CD4-positive, CD25-positive, alpha-beta regulatory T cell (primary cell): ENCODE measurements at regions not wholly inside any gene's neighbourhood (a gene's known extent, or its start where the extent isn't known, plus 50 kb on each side); places are given as distances from the start of the nearest gene placed in this dataset.
"Not testable (repeated sequence)": the region's sequence is repeated elsewhere in the genome, so short reads cannot be mapped to it uniquely, and the experiment has no call there.

Source experiments
- ATAC-seq, 2 donors: fragments of 150-1000 bp; cut with Tn5 transposase; one replicate each; pipeline ENCODE4 v1.10.0; 2021; ENCODE audit warnings: low read depth in 2 of 2, moderate number of reproducible peaks in 2 of 2, moderate library complexity in 1 of 2
- DNase-seq, 3 donors: peaks; one replicate each; pipeline versions ENCODE4 v3.0.0 to v3.0.0-alpha.2; 2012 to 2022; ENCODE audit warnings: mixed read lengths in 1 of 3
- H3K27ac ChIP-seq: one replicate; pipeline ENCODE4 v1.7.0; 2013; ENCODE audit warnings: mild to moderate bottlenecking, low read length; ENCODE audit not compliant: insufficient read depth, poor library complexity, severe bottlenecking
- H3K27me3 ChIP-seq: one replicate; pipeline ENCODE4 v1.7.0; 2013; ENCODE audit warnings: low read length; ENCODE audit not compliant: control insufficient read depth, insufficient read depth
- H3K36me3 ChIP-seq: one replicate; pipeline ENCODE4 v1.7.0; 2013; ENCODE audit warnings: mild to moderate bottlenecking, low read length, moderate library complexity; ENCODE audit not compliant: control insufficient read depth, insufficient read depth
- H3K4me1 ChIP-seq: 2 replicates; pipeline ENCODE4 v1.7.0; 2013; ENCODE audit warnings: mild to moderate bottlenecking, low read length; ENCODE audit not compliant: insufficient read depth, control insufficient read depth, poor library complexity, severe bottlenecking
- H3K4me3 ChIP-seq: one replicate; pipeline ENCODE4 v1.7.0; 2013; ENCODE audit warnings: low read depth, mild to moderate bottlenecking, low read length, moderate library complexity
- H3K9me3 ChIP-seq, 2 experiments: 1 replicate in 1 of 2; 2 replicates in 1 of 2; pipeline ENCODE4 v1.7.0; 2013; ENCODE audit warnings: low read length in 2 of 2, mild to moderate bottlenecking in 1 of 2, moderate library complexity in 1 of 2; ENCODE audit not compliant: control insufficient read depth in 2 of 2
- H3K27ac Mint-ChIP-seq, 3 donors: one replicate each; pipeline ENCODE4 v1.8.0; 2020 to 2022; ENCODE audit warnings: mild to moderate bottlenecking in 3 of 3, mixed read lengths in 3 of 3, moderate library complexity in 2 of 3
- H3K27me3 Mint-ChIP-seq: one replicate; pipeline ENCODE4 v1.8.0; 2022; ENCODE audit warnings: mild to moderate bottlenecking, mixed read lengths
- H3K36me3 Mint-ChIP-seq: one replicate; pipeline ENCODE4 v1.8.0; 2020; ENCODE audit warnings: mixed read lengths
- H3K4me1 Mint-ChIP-seq, 4 donors: one replicate each; pipeline ENCODE4 v1.8.0; 2020 to 2022; ENCODE audit warnings: mixed read lengths in 4 of 4, mild to moderate bottlenecking in 1 of 4
- H3K4me3 Mint-ChIP-seq, 4 donors: one replicate each; pipeline ENCODE4 v1.8.0; 2020 to 2022; ENCODE audit warnings: mild to moderate bottlenecking in 4 of 4, mixed read lengths in 4 of 4, moderate library complexity in 3 of 4
- H3K9me3 Mint-ChIP-seq, 7 donors: one replicate each; pipeline ENCODE4 v1.8.0; 2020 to 2022; ENCODE audit warnings: mixed read lengths in 7 of 7, mild to moderate bottlenecking in 3 of 7, moderate library complexity in 2 of 7

- Mint-ChIP-seq H3K36me3 (no peaks in the 10 kb centered on the region), H3K4me3 (no peak overlapping the region), H3K27me3 (peaks cover 4% of the 10 kb centered on the region), H3K9me3 (no peaks in the 10 kb centered on the region), H3K4me1 (no peaks in the 10 kb centered on the region), H3K27ac (no peak overlapping the region)
- no peak for DNase-seq
- Histone ChIP-seq H3K4me3 (no peak overlapping the region), H3K9me3 (no peaks in the 10 kb centered on the region), H3K36me3 (no peaks in the 10 kb centered on the region), H3K27me3 (no peaks in the 10 kb centered on the region), H3K4me1 (no peaks in the 10 kb centered on the region), H3K27ac (no peak overlapping the region)
- no peak for ATAC-seq
Measured at GRCh38 chr7:1349351-1349761, 109.9 kb downstream of the MICALL2 start.

GRCh38 chr7:1351881-1352625 is 107.2 kb downstream of the MICALL2 start:
- Histone ChIP-seq H3K4me3 (no peak overlapping the region), H3K9me3 (no peaks in the 10 kb centered on the region), H3K27me3 (no peaks in the 10 kb centered on the region), H3K27ac (no peak overlapping the region), H3K36me3 (no peaks in the 10 kb centered on the region), H3K4me1 (no peaks in the 10 kb centered on the region)
- Mint-ChIP-seq H3K27me3 (peaks cover 4% of the 10 kb centered on the region), H3K4me3 (no peak overlapping the region), H3K36me3 (no peaks in the 10 kb centered on the region), H3K4me1 (no peaks in the 10 kb centered on the region), H3K27ac (no peak overlapping the region), H3K9me3 (no peaks in the 10 kb centered on the region)
- no peak for DNase-seq
- no peak for ATAC-seq

GRCh38 chr7:1352656-1353271 is 106.5 kb downstream of the MICALL2 start:
- Mint-ChIP-seq H3K36me3 (no peaks in the 10 kb centered on the region), H3K27me3 (peaks cover 4% of the 10 kb centered on the region), H3K27ac (no peak overlapping the region), H3K4me3 (no peak overlapping the region), H3K4me1 (no peaks in the 10 kb centered on the region), H3K9me3 (no peaks in the 10 kb centered on the region)
- Histone ChIP-seq H3K27me3 (no peaks in the 10 kb centered on the region), H3K4me1 (no peaks in the 10 kb centered on the region), H3K4me3 (no peak overlapping the region), H3K27ac (no peak overlapping the region), H3K9me3 (no peaks in the 10 kb centered on the region), H3K36me3 (no peaks in the 10 kb centered on the region)
- DNase-seq (no peak), ATAC-seq (no peak)

GRCh38 chr7:1354661-1355567 is 104.4 kb downstream of the MICALL2 start:
- peaks cover 0 to 1% (median 0%) of the 10 kb centered on the region in 7 donors for H3K9me3 Mint-ChIP-seq
- no peak for DNase-seq
- no peaks in the 10 kb centered on the region for H3K36me3 ChIP-seq

GRCh38 chr7:1355568-1356340 is 103.5 kb downstream of the MICALL2 start:
- H3K4me1 ChIP-seq = no peaks in the 10 kb centered on the region
- Mint-ChIP-seq H3K36me3 (no peaks in the 10 kb centered on the region), H3K27ac (no peak overlapping the region), H3K4me3 (no peak overlapping the region), H3K9me3 (peaks cover 0 to 2% (median 0%) of the 10 kb centered on the region in 7 donors), H3K27me3 (no peaks in the 10 kb centered on the region), H3K4me1 (no peaks in the 10 kb centered on the region)
- no peak overlapping the region for H3K4me3 ChIP-seq
- no peak for DNase-seq
- no peaks in the 10 kb centered on the region for H3K36me3 ChIP-seq
- H3K27ac ChIP-seq = no peak overlapping the region
- ATAC-seq = no peak
- no peaks in the 10 kb centered on the region for H3K27me3 ChIP-seq
- no peaks in the 10 kb centered on the region for H3K9me3 ChIP-seq

More at GRCh38 chr7:1354661-1355567, 104.4 kb downstream of the MICALL2 start:
- ATAC-seq = no peak
- Histone ChIP-seq H3K27me3 (no peaks in the 10 kb centered on the region), H3K4me1 (no peaks in the 10 kb centered on the region), H3K9me3 (no peaks in the 10 kb centered on the region), H3K27ac (no peak overlapping the region), H3K4me3 (no peak overlapping the region)
- Mint-ChIP-seq H3K36me3 (no peaks in the 10 kb centered on the region), H3K27me3 (no peaks in the 10 kb centered on the region), H3K4me3 (no peak overlapping the region), H3K4me1 (no peaks in the 10 kb centered on the region), H3K27ac (no peak overlapping the region)

- not testable (repeated sequence) for H3K4me3 Mint-ChIP-seq, H3K27ac Mint-ChIP-seq, ATAC-seq, DNase-seq, H3K27me3 ChIP-seq, H3K4me1 ChIP-seq, H3K9me3 Mint-ChIP-seq, H3K4me3 ChIP-seq, H3K27me3 Mint-ChIP-seq, H3K27ac ChIP-seq, H3K36me3 Mint-ChIP-seq, H3K36me3 ChIP-seq, H3K4me1 Mint-ChIP-seq, H3K9me3 ChIP-seq
Measured at GRCh38 chr7:1356853-1357252, 102.4 kb downstream of the MICALL2 start.

GRCh38 chr7:1357260-1357600 is 102.0 kb downstream of the MICALL2 start:
- not testable (repeated sequence) for H3K9me3 Mint-ChIP-seq, H3K36me3 ChIP-seq, H3K4me1 ChIP-seq, H3K4me3 Mint-ChIP-seq, H3K4me1 Mint-ChIP-seq, H3K27ac ChIP-seq, H3K27me3 Mint-ChIP-seq, H3K36me3 Mint-ChIP-seq, DNase-seq, ATAC-seq, H3K9me3 ChIP-seq, H3K4me3 ChIP-seq, H3K27me3 ChIP-seq, H3K27ac Mint-ChIP-seq
